NCI-H69 (cell line): ENCODE measurements at regions not wholly inside any gene's neighbourhood (a gene's known extent, or its start where the extent isn't known, plus 50 kb on each side); places are given as distances from the start of the nearest gene placed in this dataset.
A peak's percentile ranks its signal among the peaks of the same experiment; 100 is the strongest.

Source experiments
- DNase-seq: peaks from one replicate; lab custom pipeline; 2025; lab: John Stamatoyannopoulos, UW

DNA sequence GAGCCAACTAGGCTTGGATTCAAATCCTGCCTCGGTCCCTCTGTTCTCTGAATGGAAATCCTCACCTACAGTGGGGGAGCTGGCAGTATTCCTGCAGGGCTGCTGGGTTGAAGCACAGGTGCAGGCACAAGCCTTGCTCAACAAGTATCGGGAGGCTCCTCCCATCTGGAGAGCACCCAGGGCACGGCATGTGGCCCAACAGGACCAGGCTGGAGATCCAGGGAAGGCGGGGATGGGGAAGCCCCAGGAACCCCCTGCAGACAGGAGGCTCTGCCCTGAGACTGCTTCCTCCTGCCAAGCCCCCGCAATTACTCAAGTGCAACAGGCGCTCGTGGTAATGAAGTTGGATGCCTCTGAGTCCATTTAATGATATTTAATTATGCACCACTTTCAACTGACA, 128.0 kb upstream of the VSTM2B start:
- DNase-seq = no peak

DNA sequence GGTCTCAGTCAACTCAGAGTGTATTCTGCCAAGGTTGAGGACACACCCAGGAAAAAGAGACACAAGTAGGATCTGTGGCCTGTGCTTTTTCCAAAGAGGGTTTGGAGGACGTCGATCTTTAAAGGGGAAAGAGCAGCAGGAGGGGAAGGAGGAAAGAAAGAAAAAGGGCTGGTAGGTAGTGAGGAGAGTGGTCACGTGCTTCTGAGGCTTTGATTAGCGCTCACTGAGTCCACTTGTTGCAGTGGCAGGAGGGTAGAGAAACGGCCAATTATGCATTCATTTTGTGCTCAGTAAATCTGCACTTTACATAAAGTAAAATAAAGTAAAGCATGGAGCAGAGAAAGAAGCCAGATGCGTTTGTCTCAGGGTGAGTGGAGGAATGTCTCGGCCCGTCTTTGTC, 126.0 kb upstream of the VSTM2B start:
- no peak for DNase-seq

- DNase-seq = no peak
These were observed 124.7 kb upstream of the VSTM2B start for GRCh38 chr19:29400917-29401711.

DNA sequence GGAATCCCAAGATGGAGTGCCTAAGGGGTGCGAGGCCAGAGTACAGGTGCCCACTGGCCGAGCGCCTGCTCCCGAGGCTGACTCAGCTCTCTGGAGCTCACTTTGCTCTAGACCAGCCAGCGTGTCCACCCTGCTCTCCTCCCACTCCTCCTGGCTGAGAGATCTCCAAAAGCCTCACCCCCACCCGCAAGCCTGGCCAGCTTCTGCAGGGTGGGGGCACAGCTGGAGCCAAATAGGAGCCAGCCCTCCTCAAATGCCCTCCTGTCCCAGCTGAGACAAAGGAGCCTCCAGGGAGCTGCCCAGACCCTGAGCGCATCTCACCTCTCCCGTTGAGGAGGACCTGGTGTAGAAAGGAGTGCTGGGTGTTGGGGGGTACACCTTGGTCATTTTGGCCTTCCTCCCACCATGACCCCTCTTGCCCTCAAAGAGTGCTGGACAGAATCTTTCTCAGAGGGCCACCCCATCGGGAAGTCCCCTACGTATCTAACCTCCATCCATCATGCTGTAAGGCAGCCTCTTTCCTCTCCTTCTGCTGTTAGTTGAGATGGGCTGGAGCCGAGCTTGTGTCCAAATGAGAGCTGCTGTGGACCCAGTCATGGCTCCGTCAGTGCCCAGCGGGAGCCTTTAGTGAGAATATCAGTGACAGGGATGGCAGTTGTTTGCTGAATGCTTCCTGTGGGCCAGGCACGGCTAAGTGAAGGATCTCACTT, 123.9 kb upstream of the VSTM2B start:
- no peak for DNase-seq

GRCh38 chr19:29402563-29402962, 123.2 kb upstream of the VSTM2B start:
- no peak for DNase-seq

- DNase-seq = no peak
These were observed 121.8 kb upstream of the VSTM2B start for GRCh38 chr19:29404015-29404414.

- DNase-seq = peak; percentile 53
These were observed 120.7 kb upstream of the VSTM2B start for GRCh38 chr19:29404951-29405727.

GRCh38 chr19:29405728-29405995, 120.1 kb upstream of the VSTM2B start:
- DNase-seq = no peak

- no peak for DNase-seq
These were observed 116.5 kb upstream of the VSTM2B start for GRCh38 chr19:29409076-29409862.

DNA sequence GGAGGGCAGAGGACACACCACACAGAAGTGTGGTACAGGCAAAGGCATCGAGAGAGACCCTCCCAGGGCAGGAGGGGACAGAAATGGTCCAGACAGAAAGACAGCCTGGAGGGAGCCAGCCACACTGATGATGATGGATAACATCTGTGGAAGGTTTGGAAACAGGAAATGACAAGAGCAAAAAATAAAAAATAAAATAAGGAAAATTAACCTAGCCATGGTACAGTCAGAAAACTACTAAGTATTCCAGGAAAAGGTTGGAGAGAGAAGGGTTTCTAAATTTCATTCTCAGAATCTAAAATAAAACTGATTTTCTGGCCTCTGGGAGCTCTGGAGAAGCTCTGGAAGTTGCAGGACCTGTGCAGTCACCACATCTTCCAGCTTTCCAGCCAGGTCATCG, 115.2 kb upstream of the VSTM2B start:
- DNase-seq = no peak

GRCh38 chr19:29411113-29411581, 114.6 kb upstream of the VSTM2B start:
- DNase-seq = no peak

GRCh38 chr19:29413435-29413834, 112.4 kb upstream of the VSTM2B start:
- no peak for DNase-seq

GRCh38 chr19:29415507-29415906, 110.3 kb upstream of the VSTM2B start:
- no peak for DNase-seq

- DNase-seq = no peak
These were observed 108.7 kb upstream of the VSTM2B start for GRCh38 chr19:29417048-29417447.

DNA sequence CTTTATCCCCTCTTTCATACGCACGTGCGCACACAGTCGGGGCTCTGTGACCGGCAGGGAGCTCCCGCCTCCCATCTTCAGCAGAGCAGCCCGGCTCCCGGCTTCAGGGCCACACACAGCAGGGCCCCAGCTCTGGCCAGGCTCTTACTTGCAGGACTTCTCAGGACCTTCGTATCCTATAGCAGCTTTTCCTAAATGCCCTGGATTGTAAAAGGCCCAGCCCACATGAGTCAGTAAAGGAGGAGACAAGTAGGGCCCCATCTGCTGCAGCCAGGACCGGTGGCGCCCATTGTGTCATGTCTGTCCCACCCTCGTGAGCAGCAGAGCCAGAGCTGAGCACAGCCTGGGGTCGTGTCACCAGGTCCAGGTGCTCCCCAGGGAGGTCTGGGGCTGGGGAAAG, 107.6 kb upstream of the VSTM2B start:
- DNase-seq = no peak

DNA sequence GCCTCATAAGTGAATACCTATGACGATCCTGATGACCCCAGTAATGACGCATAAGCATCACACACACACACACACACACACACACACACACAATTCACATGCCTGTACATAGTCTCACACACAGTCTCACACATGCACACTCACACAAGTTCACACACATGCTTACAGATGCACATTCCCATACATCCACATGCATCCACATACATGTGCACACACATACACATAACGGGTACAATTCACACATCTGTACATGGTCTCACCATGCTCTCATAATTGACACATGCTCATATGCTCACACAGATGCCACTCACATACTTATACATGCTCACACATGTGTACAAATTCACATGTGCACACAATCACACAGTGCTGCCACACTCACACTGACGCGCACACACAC, 105.7 kb upstream of the VSTM2B start:
- DNase-seq = no peak

- no peak for DNase-seq
These were observed 105.2 kb upstream of the VSTM2B start for GRCh38 chr19:29420482-29421195.

GRCh38 chr19:29421196-29421545, 104.6 kb upstream of the VSTM2B start:
- no peak for DNase-seq

DNA sequence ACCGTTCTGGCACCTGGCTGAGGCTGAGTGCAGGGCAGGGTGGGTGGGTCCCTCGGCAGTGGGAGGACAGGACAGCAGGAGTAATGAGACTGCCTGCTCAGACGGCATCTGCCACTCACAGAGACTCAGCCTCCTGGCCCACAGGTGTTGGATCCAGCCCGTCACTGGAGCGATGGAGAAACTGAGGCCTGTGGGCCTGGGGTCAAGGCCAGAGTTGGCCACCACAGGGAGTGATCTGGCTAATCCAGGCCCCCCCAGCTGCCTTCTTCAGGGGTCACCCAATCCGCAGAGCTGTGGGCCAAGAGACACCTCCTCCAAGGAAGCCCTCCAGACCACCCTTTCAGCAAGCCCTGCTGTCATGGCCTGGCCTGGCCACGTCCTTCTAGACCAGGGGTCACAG, 103.7 kb upstream of the VSTM2B start:
- no peak for DNase-seq

- no peak for DNase-seq
These were observed 103.2 kb upstream of the VSTM2B start for GRCh38 chr19:29422486-29423085.

DNA sequence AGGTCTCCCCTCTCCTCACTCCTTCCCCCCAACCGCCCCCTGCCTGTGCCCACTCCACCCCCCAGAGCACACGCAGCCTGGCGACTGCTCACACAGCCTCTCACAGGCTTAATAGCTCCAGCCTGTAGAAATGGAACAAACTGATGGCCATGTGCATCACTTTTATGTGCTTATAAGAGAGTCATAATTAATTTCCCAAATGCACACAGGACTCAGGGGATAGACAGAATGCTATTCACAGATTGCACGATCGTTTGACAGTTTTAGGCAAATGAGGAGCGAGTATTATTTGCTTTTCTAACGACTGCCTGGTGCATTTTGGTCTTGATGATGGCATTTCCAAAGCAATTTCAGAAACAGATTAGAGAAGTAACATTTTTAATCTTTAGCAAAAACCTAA, 97.7 kb upstream of the VSTM2B start:
- DNase-seq = no peak
